ENCODE measurements at regions not wholly inside any gene's neighbourhood (a gene's known extent, or its start where the extent isn't known, plus 50 kb on each side); places are given as distances from the start of the nearest gene placed in this dataset.
"Not testable (repeated sequence)": the region's sequence is repeated elsewhere in the genome, so short reads cannot be mapped to it uniquely, and the experiment has no call there.

- DNase-seq (ENCODE audit: low read depth) = no peak
These were observed 50.6 kb upstream of the C1QTNF9B start for GRCh38 chr13:23947893-23948292.

- no peak for DNase-seq (ENCODE audit: low read depth)
These were observed 51.9 kb upstream of the C1QTNF9B start for GRCh38 chr13:23949200-23949599.

- DNase-seq (ENCODE audit: low read depth) = no peak
These were observed 52.4 kb upstream of the C1QTNF9B start for GRCh38 chr13:23949736-23950135.

- DNase-seq (ENCODE audit: low read depth) = no peak
These were observed 53.6 kb upstream of the C1QTNF9B start for GRCh38 chr13:23950736-23951510.

- no peak for DNase-seq (ENCODE audit: low read depth)
These were observed 55.5 kb upstream of the C1QTNF9B start for GRCh38 chr13:23952796-23953195.

- no peak for DNase-seq (ENCODE audit: low read depth)
These were observed 56.7 kb upstream of the C1QTNF9B start for GRCh38 chr13:23953860-23954512.

- DNase-seq (ENCODE audit: low read depth) = no peak
These were observed 57.8 kb upstream of the C1QTNF9B start for GRCh38 chr13:23955064-23955463.

GRCh38 chr13:23956106-23956505, 58.8 kb upstream of the C1QTNF9B start:
- no peak for DNase-seq (ENCODE audit: low read depth)

GRCh38 chr13:23957981-23958380, 60.7 kb upstream of the C1QTNF9B start:
- DNase-seq (ENCODE audit: low read depth) = no peak

- DNase-seq (ENCODE audit: low read depth) = no peak
These were observed 62.0 kb upstream of the C1QTNF9B start for GRCh38 chr13:23959231-23959862.

GRCh38 chr13:23960566-23961156, 63.4 kb upstream of the C1QTNF9B start:
- no peak for DNase-seq (ENCODE audit: low read depth)

- no peak for DNase-seq (ENCODE audit: low read depth)
These were observed 66.1 kb upstream of the C1QTNF9B start for GRCh38 chr13:23963184-23963931.

- no peak for DNase-seq (ENCODE audit: low read depth)
These were observed 66.6 kb upstream of the C1QTNF9B start for GRCh38 chr13:23963947-23964346.

GRCh38 chr13:23965346-23965745, 68.0 kb upstream of the C1QTNF9B start:
- DNase-seq (ENCODE audit: low read depth) = no peak

- no peak for DNase-seq (ENCODE audit: low read depth)
These were observed 69.0 kb upstream of the C1QTNF9B start for GRCh38 chr13:23966221-23966690.

GRCh38 chr13:23966691-23967615, 69.7 kb upstream of the C1QTNF9B start:
- no peak for DNase-seq (ENCODE audit: low read depth)

- not testable (repeated sequence) for DNase-seq (ENCODE audit: low read depth)
These were observed 70.5 kb upstream of the C1QTNF9B start for GRCh38 chr13:23967792-23968191.

GRCh38 chr13:23969647-23970046, 72.3 kb upstream of the C1QTNF9B start:
- DNase-seq (ENCODE audit: low read depth) = no peak

- peak; percentile 81 for DNase-seq (ENCODE audit: low read depth)
These were observed 82.3 kb upstream of the C1QTNF9B start for GRCh38 chr13:23979361-23980159.

GRCh38 chr13:23980160-23980551, 82.9 kb upstream of the C1QTNF9B start:
- peak; percentile 79 for DNase-seq (ENCODE audit: low read depth)

Data from stromal cell of bone marrow (primary cell).